CD4-positive, alpha-beta T cell (primary cell): ENCODE measurements at regions not wholly inside any gene's neighbourhood (a gene's known extent, or its start where the extent isn't known, plus 50 kb on each side); places are given as distances from the start of the nearest gene placed in this dataset.
A peak's percentile ranks its signal among the peaks of the same experiment; 100 is the strongest.

ENCODE experiments used
- ATAC-seq: fragments of 200-7000 bp; cut with Tn5 transposase; one replicate; pipeline ENCODE4 v1.10.0; 2022; ENCODE audit warnings: mild to moderate bottlenecking; ENCODE audit not compliant: poor library complexity
- CTCF ChIA-PET: fragments of 350-600 bp; sonication (Branson Sonifier 250); formaldehyde crosslinking; loops from one replicate; lab custom pipeline; 2021; ENCODE audit warnings: antibody characterized with exemption, inconsistent platforms; lab: Charles Lee
- POLR2A ChIA-PET: fragments of 350-600 bp; sonication (Branson Sonifier 250); formaldehyde crosslinking; loops from one replicate; lab custom pipeline; 2021; ENCODE audit warnings: antibody characterized with exemption, inconsistent platforms; lab: Charles Lee
- DNase-seq, 14 experiments: peaks; one replicate each; pipeline ENCODE4 v3.0.0-alpha.2; 2013 to 2020; ENCODE audit warnings: mixed read lengths in 2 of 14
- H3K27ac ChIP-seq, 2 donors: one replicate each; pipeline versions ENCODE4 v1.5.1 to v1.7.0; 2013; ENCODE audit warnings: low read length in 2 of 2, low read depth in 1 of 2, mild to moderate bottlenecking in 1 of 2
- H3K27me3 ChIP-seq, 2 experiments: 1 replicate in 1 of 2; 2 replicates in 1 of 2; pipeline versions ENCODE4 v1.6.1 to v1.7.0; 2013; ENCODE audit warnings: low read length in 2 of 2, control low read depth in 1 of 2, mild to moderate bottlenecking in 1 of 2, moderate library complexity in 1 of 2; ENCODE audit not compliant: insufficient read depth in 2 of 2, control insufficient read depth in 1 of 2
- H3K36me3 ChIP-seq: one replicate; pipeline ENCODE4 v1.6.1; 2013; ENCODE audit warnings: low read length, control low read depth; ENCODE audit not compliant: insufficient read depth
- H3K4me1 ChIP-seq: one replicate; pipeline ENCODE4 v1.6.1; 2013; ENCODE audit warnings: low read length, control low read depth; ENCODE audit not compliant: insufficient read depth
- H3K4me3 ChIP-seq: one replicate; pipeline ENCODE4 v1.5.1; 2013; ENCODE audit warnings: mild to moderate bottlenecking, low read length, moderate library complexity
- H3K9me3 ChIP-seq, 2 experiments: 1 replicate in 1 of 2; 2 replicates in 1 of 2; pipeline versions ENCODE4 v1.6.1 to v1.7.0; 2013; ENCODE audit warnings: low read length in 2 of 2, mild to moderate bottlenecking in 2 of 2, control low read depth in 1 of 2, moderate library complexity in 1 of 2; ENCODE audit not compliant: control insufficient read depth in 1 of 2, insufficient read depth in 1 of 2
- H3K27ac Mint-ChIP-seq: one replicate; pipeline ENCODE4 v1.8.0; 2020; ENCODE audit warnings: mixed read lengths
- H3K27me3 Mint-ChIP-seq: one replicate; pipeline ENCODE4 v1.8.0; 2021; ENCODE audit warnings: mixed read lengths
- H3K36me3 Mint-ChIP-seq: one replicate; pipeline ENCODE4 v1.8.0; 2021; ENCODE audit warnings: low read depth, mixed read lengths
- H3K4me1 Mint-ChIP-seq: one replicate; pipeline ENCODE4 v1.8.0; 2021; ENCODE audit warnings: low read depth, mixed read lengths
- H3K4me3 Mint-ChIP-seq: one replicate; pipeline ENCODE4 v1.8.0; 2020; ENCODE audit warnings: mild to moderate bottlenecking, mixed read lengths
- H3K9me3 Mint-ChIP-seq: one replicate; pipeline ENCODE4 v1.8.0; 2020; ENCODE audit warnings: mixed read lengths
- intact Hi-C, 2 experiments: fragments of 100-400 bp; cut with DNase I in 1 of 2; cut with micrococcal nuclease in 1 of 2; formaldehyde crosslinking; loops; one replicate each; pipeline versions ENCODE4 v1.15.1 to v1.9.0; 2023 to 2025; cut with DNase I, micrococcal nuclease
- TF ChIP-seq, protein P1 (sequence below): fragments of 200-600 bp; IDR thresholded peaks from one replicate; pipeline ENCODE4 v1.8.0; 2022; ENCODE audit warnings: antibody characterized with exemption, mild to moderate bottlenecking

GRCh38 chr21:17949421-17949820 lies 130.3 kb upstream of the C21orf91 start:
- ATAC-seq (no peak), DNase-seq (no peak)
- TF ChIP-seq, protein P1, sequence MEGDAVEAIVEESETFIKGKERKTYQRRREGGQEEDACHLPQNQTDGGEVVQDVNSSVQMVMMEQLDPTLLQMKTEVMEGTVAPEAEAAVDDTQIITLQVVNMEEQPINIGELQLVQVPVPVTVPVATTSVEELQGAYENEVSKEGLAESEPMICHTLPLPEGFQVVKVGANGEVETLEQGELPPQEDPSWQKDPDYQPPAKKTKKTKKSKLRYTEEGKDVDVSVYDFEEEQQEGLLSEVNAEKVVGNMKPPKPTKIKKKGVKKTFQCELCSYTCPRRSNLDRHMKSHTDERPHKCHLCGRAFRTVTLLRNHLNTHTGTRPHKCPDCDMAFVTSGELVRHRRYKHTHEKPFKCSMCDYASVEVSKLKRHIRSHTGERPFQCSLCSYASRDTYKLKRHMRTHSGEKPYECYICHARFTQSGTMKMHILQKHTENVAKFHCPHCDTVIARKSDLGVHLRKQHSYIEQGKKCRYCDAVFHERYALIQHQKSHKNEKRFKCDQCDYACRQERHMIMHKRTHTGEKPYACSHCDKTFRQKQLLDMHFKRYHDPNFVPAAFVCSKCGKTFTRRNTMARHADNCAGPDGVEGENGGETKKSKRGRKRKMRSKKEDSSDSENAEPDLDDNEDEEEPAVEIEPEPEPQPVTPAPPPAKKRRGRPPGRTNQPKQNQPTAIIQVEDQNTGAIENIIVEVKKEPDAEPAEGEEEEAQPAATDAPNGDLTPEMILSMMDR, result no peak
- Mint-ChIP-seq H3K9me3 (peaks cover 2% of the 10 kb centered on the region), H3K4me3 (no peak overlapping the region), H3K27ac (no peak overlapping the region), H3K36me3 (no peaks in the 10 kb centered on the region), H3K27me3 (no peaks in the 10 kb centered on the region), H3K4me1 (no peaks in the 10 kb centered on the region)
- Histone ChIP-seq H3K27me3 (no peaks in the 10 kb centered on the region), H3K27ac (no peak overlapping the region), H3K9me3 (peaks cover 5 to 12% of the 10 kb centered on the region in 2 experiments), H3K4me1 (no peaks in the 10 kb centered on the region), H3K36me3 (no peaks in the 10 kb centered on the region), H3K4me3 (no peak overlapping the region)
- POLR2A ChIA-PET, result no interaction called here
- intact Hi-C loops, result no loop called here
- CTCF ChIA-PET, result interaction anchor here (2.2 kb wide), 1 partner anchor 18 kb away, joined by 5 read pairs; no protein-coding TSS in a partner anchor

DNA sequence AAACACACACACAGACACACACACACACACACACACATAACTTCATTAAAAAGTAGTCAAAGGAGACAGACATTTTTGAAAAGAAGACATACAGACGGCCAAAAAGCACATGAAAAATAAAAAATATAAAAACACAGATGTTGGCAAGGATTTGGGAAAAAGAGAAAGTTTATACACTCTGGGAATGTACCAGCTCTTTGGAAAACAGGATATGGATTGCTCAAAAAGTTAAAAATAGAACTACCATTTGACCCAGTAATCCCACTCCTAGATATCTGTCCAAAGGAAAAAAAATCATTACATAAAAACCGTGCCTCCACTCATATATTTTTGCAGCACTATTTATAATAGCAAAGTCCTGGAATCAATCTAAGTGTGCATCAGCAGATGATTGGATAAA lies 128.4 kb upstream of the C21orf91 start:
- H3K4me1 Mint-ChIP-seq, result no peaks in the 10 kb centered on the region
- peaks cover 9% of the 10 kb centered on the region for H3K27me3 Mint-ChIP-seq
- no peak overlapping the region for H3K4me3 ChIP-seq
- no peak overlapping the region for H3K4me3 Mint-ChIP-seq
- DNase-seq (no peak), ATAC-seq (no peak)
- no peak overlapping the region for H3K27ac ChIP-seq
- intact Hi-C loops, result no loop called here
- H3K27me3 ChIP-seq, result no peaks in the 10 kb centered on the region
- ChIA-PET POLR2A (no interaction called here), CTCF (interaction anchor here (2.2 kb wide), 1 partner anchor 16 kb away, joined by 5 read pairs; no protein-coding TSS in a partner anchor)
- no peaks in the 10 kb centered on the region for H3K36me3 Mint-ChIP-seq
- peaks cover 5 to 14% of the 10 kb centered on the region in 2 experiments for H3K9me3 ChIP-seq
- TF ChIP-seq, protein P1, result no peak
- H3K4me1 ChIP-seq, result no peaks in the 10 kb centered on the region
- no peaks in the 10 kb centered on the region for H3K36me3 ChIP-seq
- peaks cover 6% of the 10 kb centered on the region for H3K9me3 Mint-ChIP-seq
- no peak overlapping the region for H3K27ac Mint-ChIP-seq

DNA sequence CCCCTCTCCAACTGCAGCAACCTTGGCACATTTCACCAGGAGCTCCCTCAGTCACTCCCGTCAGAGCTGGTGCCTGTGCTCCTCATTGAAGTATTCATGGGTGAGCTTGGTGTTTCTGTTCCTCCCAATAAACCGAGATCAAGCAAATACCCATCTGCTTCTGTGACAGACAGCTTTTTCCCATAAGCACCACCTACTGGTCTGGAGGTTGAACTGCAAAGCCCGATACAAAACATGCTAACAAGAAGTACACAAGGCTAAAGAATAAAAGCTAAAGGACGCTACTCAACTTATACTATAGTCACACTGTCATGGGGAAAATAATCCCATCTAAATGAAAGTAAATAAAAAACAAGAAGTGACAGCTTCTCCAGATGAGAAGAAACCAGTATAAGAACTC lies 111.9 kb upstream of the C21orf91 start:
- Mint-ChIP-seq H3K36me3 (no peaks in the 10 kb centered on the region), H3K4me1 (no peaks in the 10 kb centered on the region), H3K9me3 (no peaks in the 10 kb centered on the region), H3K27me3 (no peaks in the 10 kb centered on the region), H3K27ac (no peak overlapping the region), H3K4me3 (no peak overlapping the region)
- Histone ChIP-seq H3K27me3 (no peaks in the 10 kb centered on the region), H3K9me3 (no peaks in the 10 kb centered on the region), H3K36me3 (no peaks in the 10 kb centered on the region), H3K4me1 (peaks cover 2% of the 10 kb centered on the region), H3K27ac (no peak overlapping the region), H3K4me3 (no peak overlapping the region)
- ChIA-PET CTCF (interaction anchor here (0.9 kb wide), 1 partner anchor 17 kb away, joined by 5 read pairs; no protein-coding TSS in a partner anchor), POLR2A (no interaction called here)
- peak in 3 of 14 experiments; percentile 5 to 33 (median 6) for DNase-seq
- ATAC-seq, result no peak
- TF ChIP-seq, protein P1, result no peak
- intact Hi-C loops, result no loop called here
